ENCODE measurements at regions not wholly inside any gene's neighbourhood (a gene's known extent, or its start where the extent isn't known, plus 50 kb on each side); places are given as distances from the start of the nearest gene placed in this dataset.

GRCh38 chr6:94130478-94130877 is 711.1 kb upstream of the EPHA7 start:
- Histone ChIP-seq H3K36me3 (no peaks in the 10 kb centered on the region), H3K4me3 (no peak overlapping the region), H3K27ac (no peak overlapping the region), H3K27me3 (peaks cover 0 to 4% of the 10 kb centered on the region in 2 donors), H3K9me3 (no peaks in the 10 kb centered on the region), H3K4me1 (no peaks in the 10 kb centered on the region)
- intact Hi-C loops (cut with DNase I), result no loop called here
- DNase-seq (no peak), ATAC-seq (no peak)
- TF ChIP-seq POLR2A (IDR thresholded peaks at IDR 0.05) (no peak), CTCF (IDR thresholded peaks at IDR 0.05) (no peak)
- WGBS (ENCODE audit: insufficient coverage, low coverage, low lambda C conversion rate, missing lambda C conversion rate), result 13% methylated on average over 1 of the region's 1 CpG

GRCh38 chr6:94129926-94130325 is 710.6 kb upstream of the EPHA7 start:
- Histone ChIP-seq H3K4me3 (no peak overlapping the region), H3K36me3 (no peaks in the 10 kb centered on the region), H3K9me3 (no peaks in the 10 kb centered on the region), H3K27ac (no peak overlapping the region), H3K27me3 (peaks cover 0 to 4% of the 10 kb centered on the region in 2 donors), H3K4me1 (no peaks in the 10 kb centered on the region)
- intact Hi-C loops (cut with DNase I), result no loop called here
- no peak for TF ChIP-seq POLR2A (IDR thresholded peaks at IDR 0.05)
- TF ChIP-seq CTCF (IDR thresholded peaks at IDR 0.05), result no peak
- ATAC-seq (no peak), DNase-seq (no peak)

GRCh38 chr6:94127716-94128115 is 708.4 kb upstream of the EPHA7 start:
- WGBS (ENCODE audit: insufficient coverage, low coverage, low lambda C conversion rate, missing lambda C conversion rate), result 57% methylated on average over 1 of the region's 1 CpG

GRCh38 chr6:94124333-94124732 is 705.0 kb upstream of the EPHA7 start:
- intact Hi-C loops (cut with DNase I), result no loop called here
- Histone ChIP-seq H3K4me3 (no peak overlapping the region), H3K27ac (no peak overlapping the region), H3K4me1 (no peaks in the 10 kb centered on the region), H3K27me3 (peaks cover 0 to 4% of the 10 kb centered on the region in 2 donors), H3K36me3 (no peaks in the 10 kb centered on the region), H3K9me3 (no peaks in the 10 kb centered on the region)
- ATAC-seq (no peak), DNase-seq (no peak)
- WGBS (ENCODE audit: insufficient coverage, low coverage, low lambda C conversion rate, missing lambda C conversion rate), result 38% methylated on average over 1 of the region's 1 CpG
- TF ChIP-seq POLR2A (IDR thresholded peaks at IDR 0.05) (no peak), CTCF (IDR thresholded peaks at IDR 0.05) (no peak)

More at GRCh38 chr6:94127716-94128115, 708.4 kb upstream of the EPHA7 start:
- DNase-seq, result no peak
- peaks cover 0 to 4% of the 10 kb centered on the region in 2 donors for H3K27me3 ChIP-seq
- H3K27ac ChIP-seq, result no peak overlapping the region
- TF ChIP-seq CTCF (IDR thresholded peaks at IDR 0.05), result no peak
- no peak for TF ChIP-seq POLR2A (IDR thresholded peaks at IDR 0.05)
- no peak overlapping the region for H3K4me3 ChIP-seq
- H3K36me3 ChIP-seq, result no peaks in the 10 kb centered on the region
- H3K4me1 ChIP-seq, result no peaks in the 10 kb centered on the region
- intact Hi-C loops (cut with DNase I), result no loop called here
- no peaks in the 10 kb centered on the region for H3K9me3 ChIP-seq
- ATAC-seq, result no peak

GRCh38 chr6:94121094-94121493 is 701.7 kb upstream of the EPHA7 start:
- ATAC-seq, result no peak
- no peak for TF ChIP-seq POLR2A (IDR thresholded peaks at IDR 0.05)
- TF ChIP-seq CTCF (IDR thresholded peaks at IDR 0.05), result no peak
- WGBS (ENCODE audit: insufficient coverage, low coverage, low lambda C conversion rate, missing lambda C conversion rate), result 43% methylated on average over 3 of the region's 3 CpGs

More at GRCh38 chr6:94121094-94121493, 701.7 kb upstream of the EPHA7 start:
- Histone ChIP-seq H3K27ac (no peak overlapping the region), H3K9me3 (no peaks in the 10 kb centered on the region), H3K4me1 (no peaks in the 10 kb centered on the region), H3K27me3 (peaks cover 0 to 1% of the 10 kb centered on the region in 2 donors), H3K4me3 (no peak overlapping the region), H3K36me3 (no peaks in the 10 kb centered on the region)
- intact Hi-C loops (cut with DNase I), result no loop called here
- no peak for DNase-seq

All from right lobe of liver (tissue), 6 donors.